Smooth muscle cell (in vitro differentiated cells): ENCODE measurements at regions not wholly inside any gene's neighbourhood (a gene's known extent, or its start where the extent isn't known, plus 50 kb on each side); places are given as distances from the start of the nearest gene placed in this dataset.

Experiments
- DNase-seq: peaks from one replicate; lab custom pipeline; 2025; ENCODE audit not compliant: unreplicated experiment; lab: John Stamatoyannopoulos, UW
- H2AFZ ChIP-seq: fragments of 200-600 bp; sonication (generic); 2 replicates; pipeline ENCODE4 v1.6.0; 2016; ENCODE audit warnings: antibody characterized with exemption, low read depth, mild to moderate bottlenecking
- H3F3A ChIP-seq: fragments of 200-600 bp; sonication (generic); 2 replicates; pipeline ENCODE4 v1.6.0; 2017; ENCODE audit warnings: antibody characterized with exemption, low read depth
- H3K27ac ChIP-seq: fragments of 200-600 bp; sonication (generic); 2 replicates; pipeline ENCODE4 v1.5.1; 2016; ENCODE audit warnings: low read depth, mild to moderate bottlenecking
- H3K27me3 ChIP-seq: fragments of 200-600 bp; sonication (generic); 2 replicates; pipeline ENCODE4 v1.6.1; 2016; ENCODE audit warnings: low read depth, mild to moderate bottlenecking
- H3K36me3 ChIP-seq: fragments of 200-600 bp; sonication (generic); 2 replicates; pipeline ENCODE4 v1.5.1; 2016; ENCODE audit warnings: low read depth
- H3K4me1 ChIP-seq: fragments of 200-600 bp; sonication (generic); 2 replicates; pipeline ENCODE4 v1.5.1; 2016; ENCODE audit warnings: low read depth
- H3K4me2 ChIP-seq: fragments of 200-600 bp; sonication (generic); 2 replicates; pipeline ENCODE4 v1.6.0; 2016; ENCODE audit warnings: mild to moderate bottlenecking
- H3K4me3 ChIP-seq: fragments of 200-600 bp; sonication (generic); 2 replicates; pipeline ENCODE4 v1.5.1; 2016; ENCODE audit warnings: mild to moderate bottlenecking
- H3K79me2 ChIP-seq: fragments of 200-600 bp; sonication (generic); 2 replicates; pipeline ENCODE4 v1.6.0; 2016; ENCODE audit warnings: low read depth, mild to moderate bottlenecking
- H3K9ac ChIP-seq: fragments of 200-600 bp; sonication (generic); 2 replicates; pipeline ENCODE4 v1.6.0; 2016; ENCODE audit warnings: low read depth
- H3K9me3 ChIP-seq: fragments of 200-600 bp; sonication (generic); replicated peaks from 2 replicates; pipeline ENCODE4 v1.5.1; 2016; ENCODE audit warnings: low read depth
- H4K20me1 ChIP-seq: fragments of 200-600 bp; sonication (generic); 2 replicates; pipeline ENCODE4 v1.6.0; 2016; ENCODE audit warnings: low read depth
- CTCF ChIP-seq: fragments of 200-600 bp; sonication (generic); IDR thresholded peaks from 2 replicates; pipeline ENCODE4 v1.5.1; 2017; ENCODE audit warnings: borderline replicate concordance, mild to moderate bottlenecking, antibody characterized with exemption; ENCODE audit not compliant: insufficient read depth, poor library complexity, severe bottlenecking
- WGBS: methylation state at CpG from one replicate; pipeline ENCODE4 v1.1.7; 2016; ENCODE audit warnings: low lambda C conversion rate; 5-methylcytosine and 5-hydroxymethylcytosine counted together

GRCh38 chr12:25785134-25785533, 173.3 kb upstream of the RASSF8 start:
- no peaks in the 10 kb centered on the region for H3K79me2 ChIP-seq
- no peaks in the 10 kb centered on the region for H4K20me1 ChIP-seq
- no peaks in the 10 kb centered on the region for H3K36me3 ChIP-seq
- H3K9me3 ChIP-seq: no peaks in the 10 kb centered on the region
- no peak for DNase-seq
- no peak overlapping the region for H3K9ac ChIP-seq
- H3K27ac ChIP-seq: no peak overlapping the region
- no peak overlapping the region for H2AFZ ChIP-seq
- no peak for TF ChIP-seq CTCF
- no peak overlapping the region for H3K4me3 ChIP-seq
- no peaks in the 10 kb centered on the region for H3K27me3 ChIP-seq
- no peak overlapping the region for H3K4me2 ChIP-seq
- 80% methylated on average over 4 of the region's 4 CpGs for WGBS
- no peaks in the 10 kb centered on the region for H3K4me1 ChIP-seq
- peaks cover 6% of the 10 kb centered on the region for H3F3A ChIP-seq

- DNase-seq: no peak
- no peak for TF ChIP-seq CTCF
- 92% methylated on average over 2 of the region's 2 CpGs for WGBS
Observed at GRCh38 chr12:25787701-25788100, 170.8 kb upstream of the RASSF8 start.

GRCh38 chr12:25788707-25789442, 169.6 kb upstream of the RASSF8 start:
- Histone ChIP-seq H3K36me3 (no peaks in the 10 kb centered on the region), H3K27ac (no peak overlapping the region), H3F3A (peaks cover 6% of the 10 kb centered on the region), H3K9ac (no peak overlapping the region), H3K4me3 (no peak overlapping the region), H3K27me3 (no peaks in the 10 kb centered on the region), H2AFZ (no peak overlapping the region), H4K20me1 (no peaks in the 10 kb centered on the region), H3K4me2 (no peak overlapping the region), H3K4me1 (no peaks in the 10 kb centered on the region), H3K9me3 (no peaks in the 10 kb centered on the region), H3K79me2 (no peaks in the 10 kb centered on the region)
- no peak for TF ChIP-seq CTCF
- WGBS: 91% methylated on average over 1 of the region's 1 CpG
- DNase-seq: no peak

More at GRCh38 chr12:25787701-25788100, 170.8 kb upstream of the RASSF8 start:
- no peaks in the 10 kb centered on the region for H3K36me3 ChIP-seq
- H3K27me3 ChIP-seq: no peaks in the 10 kb centered on the region
- no peaks in the 10 kb centered on the region for H3K9me3 ChIP-seq
- no peak overlapping the region for H3K4me2 ChIP-seq
- H3K4me3 ChIP-seq: no peak overlapping the region
- H4K20me1 ChIP-seq: no peaks in the 10 kb centered on the region
- H3K4me1 ChIP-seq: no peaks in the 10 kb centered on the region
- H3K27ac ChIP-seq: no peak overlapping the region
- H3F3A ChIP-seq: peaks cover 6% of the 10 kb centered on the region
- H3K9ac ChIP-seq: no peak overlapping the region
- no peaks in the 10 kb centered on the region for H3K79me2 ChIP-seq
- H2AFZ ChIP-seq: no peak overlapping the region

- Histone ChIP-seq H3K4me2 (no peak overlapping the region), H3K79me2 (no peaks in the 10 kb centered on the region), H3K36me3 (no peaks in the 10 kb centered on the region), H4K20me1 (no peaks in the 10 kb centered on the region), H3K9me3 (no peaks in the 10 kb centered on the region), H2AFZ (peak overlapping the region; percentile 54), H3K4me1 (no peaks in the 10 kb centered on the region), H3K9ac (no peak overlapping the region), H3K27me3 (no peaks in the 10 kb centered on the region), H3K4me3 (no peak overlapping the region), H3K27ac (no peak overlapping the region), H3F3A (peaks cover 6% of the 10 kb centered on the region)
- 62% methylated on average over 4 of the region's 4 CpGs for WGBS
- no peak for TF ChIP-seq CTCF
- no peak for DNase-seq
Observed at GRCh38 chr12:25789541-25789944, 168.9 kb upstream of the RASSF8 start.
